ENCODE measurements at regions not wholly inside any gene's neighbourhood (a gene's known extent, or its start where the extent isn't known, plus 50 kb on each side); places are given as distances from the start of the nearest gene placed in this dataset.

GRCh38 chr13:73695325-73695724, 438.9 kb downstream of the KLF12 start:
- Histone ChIP-seq H3K27me3 (ENCODE audit: control insufficient read depth, insufficient read depth, low read length) (no peaks in the 10 kb centered on the region), H3K36me3 (ENCODE audit: control insufficient read depth, insufficient read depth, low read length) (no peaks in the 10 kb centered on the region), H3K4me3 (ENCODE audit: low read depth, low read length) (no peak overlapping the region)
- no peak for DNase-seq (ENCODE audit: low read depth)
- no peak for TF ChIP-seq CTCF (IDR thresholded peaks at IDR 0.05; ENCODE audit: insufficient read depth, low read length, poor library complexity, severe bottlenecking)

GRCh38 chr13:73693215-73693614, 441.0 kb downstream of the KLF12 start:
- TF ChIP-seq CTCF (IDR thresholded peaks at IDR 0.05; ENCODE audit: insufficient read depth, low read length, poor library complexity, severe bottlenecking) = no peak
- Histone ChIP-seq H3K4me3 (ENCODE audit: low read depth, low read length) (no peak overlapping the region), H3K27me3 (ENCODE audit: control insufficient read depth, insufficient read depth, low read length) (no peaks in the 10 kb centered on the region), H3K36me3 (ENCODE audit: control insufficient read depth, insufficient read depth, low read length) (no peaks in the 10 kb centered on the region)
- no peak for DNase-seq (ENCODE audit: low read depth)

- no peak for DNase-seq (ENCODE audit: low read depth)
- H3K36me3 ChIP-seq (ENCODE audit: control insufficient read depth, insufficient read depth, low read length) = no peaks in the 10 kb centered on the region
- H3K27me3 ChIP-seq (ENCODE audit: control insufficient read depth, insufficient read depth, low read length) = no peaks in the 10 kb centered on the region
- no peak overlapping the region for H3K4me3 ChIP-seq (ENCODE audit: low read depth, low read length)
- no peak for TF ChIP-seq CTCF (IDR thresholded peaks at IDR 0.05; ENCODE audit: insufficient read depth, low read length, poor library complexity, severe bottlenecking)
Measured at GRCh38 chr13:73691891-73692290, 442.3 kb downstream of the KLF12 start.

- no peak overlapping the region for H3K4me3 ChIP-seq (ENCODE audit: low read depth, low read length)
- TF ChIP-seq CTCF (IDR thresholded peaks at IDR 0.05; ENCODE audit: insufficient read depth, low read length, poor library complexity, severe bottlenecking) = no peak
- no peaks in the 10 kb centered on the region for H3K27me3 ChIP-seq (ENCODE audit: control insufficient read depth, insufficient read depth, low read length)
- no peaks in the 10 kb centered on the region for H3K36me3 ChIP-seq (ENCODE audit: control insufficient read depth, insufficient read depth, low read length)
- DNase-seq (ENCODE audit: low read depth) = no peak
Measured at GRCh38 chr13:73687929-73688328, 446.3 kb downstream of the KLF12 start.

- Histone ChIP-seq H3K36me3 (ENCODE audit: control insufficient read depth, insufficient read depth, low read length) (no peaks in the 10 kb centered on the region), H3K27me3 (ENCODE audit: control insufficient read depth, insufficient read depth, low read length) (no peaks in the 10 kb centered on the region), H3K4me3 (ENCODE audit: low read depth, low read length) (no peak overlapping the region)
- no peak for DNase-seq (ENCODE audit: low read depth)
- no peak for TF ChIP-seq CTCF (IDR thresholded peaks at IDR 0.05; ENCODE audit: insufficient read depth, low read length, poor library complexity, severe bottlenecking)
Measured at GRCh38 chr13:73687087-73687486, 447.1 kb downstream of the KLF12 start.

GRCh38 chr13:73684750-73685149, 449.5 kb downstream of the KLF12 start:
- DNase-seq (ENCODE audit: low read depth) = no peak
- TF ChIP-seq CTCF (IDR thresholded peaks at IDR 0.05; ENCODE audit: insufficient read depth, low read length, poor library complexity, severe bottlenecking) = no peak
- no peaks in the 10 kb centered on the region for H3K36me3 ChIP-seq (ENCODE audit: control insufficient read depth, insufficient read depth, low read length)
- no peak overlapping the region for H3K4me3 ChIP-seq (ENCODE audit: low read depth, low read length)
- no peaks in the 10 kb centered on the region for H3K27me3 ChIP-seq (ENCODE audit: control insufficient read depth, insufficient read depth, low read length)

All from kidney epithelial cell (primary cell).